ENCODE measurements at regions not wholly inside any gene's neighbourhood (a gene's known extent, or its start where the extent isn't known, plus 50 kb on each side); places are given as distances from the start of the nearest gene placed in this dataset.

GRCh38 chr20:57892471-57892870 lies 182.7 kb upstream of the PMEPA1 start:
- peaks cover 27% of the 10 kb centered on the region for H3K27me3 ChIP-seq (ENCODE audit: low read depth)
- no peaks in the 10 kb centered on the region for H3K36me3 ChIP-seq
- no peaks in the 10 kb centered on the region for H3K4me1 ChIP-seq
- H3K4me3 ChIP-seq, result no peak overlapping the region
- TF ChIP-seq CTCF (IDR thresholded peaks at IDR 0.05; ENCODE audit: borderline replicate concordance), result no peak
- H3K9me3 ChIP-seq (replicated peaks), result peaks cover 3% of the 10 kb centered on the region
- H3K27ac ChIP-seq (replicated peaks), result no peak overlapping the region
- DNase-seq, result no peak
- intact Hi-C loops (cut with micrococcal nuclease), result no loop called here

- no peaks in the 10 kb centered on the region for H3K36me3 ChIP-seq
- H3K4me1 ChIP-seq, result no peaks in the 10 kb centered on the region
- intact Hi-C loops (cut with micrococcal nuclease), result no loop called here
- no peak overlapping the region for H3K4me3 ChIP-seq
- peaks cover 8% of the 10 kb centered on the region for H3K9me3 ChIP-seq (replicated peaks)
- DNase-seq, result no peak
- peaks cover 27% of the 10 kb centered on the region for H3K27me3 ChIP-seq (ENCODE audit: low read depth)
- no peak overlapping the region for H3K27ac ChIP-seq (replicated peaks)
- no peak for TF ChIP-seq CTCF (IDR thresholded peaks at IDR 0.05; ENCODE audit: borderline replicate concordance)
Measured at GRCh38 chr20:57891014-57891413, 181.2 kb upstream of the PMEPA1 start.

- no peak for TF ChIP-seq CTCF (IDR thresholded peaks at IDR 0.05; ENCODE audit: borderline replicate concordance)
- H3K36me3 ChIP-seq, result no peaks in the 10 kb centered on the region
- no peak for DNase-seq
- peaks cover 27% of the 10 kb centered on the region for H3K27me3 ChIP-seq (ENCODE audit: low read depth)
- H3K9me3 ChIP-seq (replicated peaks), result peaks cover 8% of the 10 kb centered on the region
- H3K4me3 ChIP-seq, result no peak overlapping the region
- intact Hi-C loops (cut with micrococcal nuclease), result no loop called here
- no peak overlapping the region for H3K27ac ChIP-seq (replicated peaks)
- H3K4me1 ChIP-seq, result no peaks in the 10 kb centered on the region
Measured at GRCh38 chr20:57890202-57890800, 180.5 kb upstream of the PMEPA1 start.

- H3K4me1 ChIP-seq, result no peaks in the 10 kb centered on the region
- peaks cover 26% of the 10 kb centered on the region for H3K27me3 ChIP-seq (ENCODE audit: low read depth)
- no peak for DNase-seq
- TF ChIP-seq CTCF (IDR thresholded peaks at IDR 0.05; ENCODE audit: borderline replicate concordance), result no peak
- H3K36me3 ChIP-seq, result no peaks in the 10 kb centered on the region
- intact Hi-C loops (cut with micrococcal nuclease), result no loop called here
- no peak overlapping the region for H3K27ac ChIP-seq (replicated peaks)
- no peak overlapping the region for H3K4me3 ChIP-seq
- H3K9me3 ChIP-seq (replicated peaks), result peaks cover 8% of the 10 kb centered on the region
Measured at GRCh38 chr20:57888591-57888990, 178.8 kb upstream of the PMEPA1 start.

- Histone ChIP-seq H3K36me3 (no peaks in the 10 kb centered on the region), H3K9me3 (replicated peaks) (peaks cover 8% of the 10 kb centered on the region), H3K27me3 (ENCODE audit: low read depth) (peaks cover under 1% of the 10 kb centered on the region), H3K4me1 (peaks cover 13% of the 10 kb centered on the region), H3K27ac (replicated peaks) (no peak overlapping the region), H3K4me3 (no peak overlapping the region)
- TF ChIP-seq CTCF (IDR thresholded peaks at IDR 0.05; ENCODE audit: borderline replicate concordance), result no peak
- intact Hi-C loops (cut with micrococcal nuclease), result no loop called here
- DNase-seq, result no peak
Measured at GRCh38 chr20:57884956-57885355, 175.1 kb upstream of the PMEPA1 start.

Data from left ventricle myocardium inferior (tissue), 1 donor.